Endothelial cell of umbilical vein (primary cell): ENCODE measurements at regions not wholly inside any gene's neighbourhood (a gene's known extent, or its start where the extent isn't known, plus 50 kb on each side); places are given as distances from the start of the nearest gene placed in this dataset.

Source experiments
- BruUV-seq: library from RNA; stranded (reverse); fragments of 400-500 nt; replicated peaks from 2 replicates; lab custom pipeline; 2021; lab: Mats Ljungman, UMichigan
- CTCF ChIA-PET: fragments of 300-600, 350-600 bp; sonication (Branson Sonifier 250); formaldehyde crosslinking; loops from one replicate; lab custom pipeline; 2021; ENCODE audit warnings: antibody characterized with exemption, inconsistent platforms; lab: Charles Lee
- POLR2A ChIA-PET: fragments of 300-600, 350-600 bp; sonication (Branson Sonifier 250); formaldehyde crosslinking; loops from one replicate; lab custom pipeline; 2021; ENCODE audit warnings: antibody characterized with exemption, inconsistent platforms; lab: Charles Lee
- DNase-seq: peaks from one replicate; pipeline ENCODE4 v3.0.0-alpha.2; 2011; ENCODE audit warnings: low read depth, low spot score
- FAIRE-seq: peaks from 2 replicates; lab custom pipeline; 2011; peaks lifted over from hg19 to GRCh38; lab: Jason Lieb, UNC
- H2AFZ ChIP-seq: 2 replicates; pipeline ENCODE4 v1.6.0; 2012; ENCODE audit warnings: low read depth, low read length, control low read depth, inconsistent platforms
- H3K27ac ChIP-seq: 2 replicates; pipeline ENCODE4 v1.5.1; 2011; ENCODE audit warnings: low read depth, mild to moderate bottlenecking, control low read depth, low read length, moderate library complexity; ENCODE audit not compliant: insufficient read depth
- H3K27me3 ChIP-seq, 2 experiments: 2 replicates each; pipeline versions ENCODE4 v1.6.0 to v1.6.1; 2011; ENCODE audit warnings: low read length in 2 of 2, mixed read lengths in 1 of 2; ENCODE audit not compliant: control insufficient read depth in 2 of 2, insufficient read depth in 2 of 2
- H3K36me3 ChIP-seq, 2 experiments: 2 replicates in 1 of 2; 3 replicates in 1 of 2; pipeline ENCODE4 v1.5.1; 2011; ENCODE audit warnings: low read length in 2 of 2, mild to moderate bottlenecking in 1 of 2, moderate library complexity in 1 of 2; ENCODE audit not compliant: control insufficient read depth in 2 of 2, insufficient read depth in 2 of 2; ENCODE audit errors: extremely low read depth in 1 of 2
- H3K4me1 ChIP-seq: 3 replicates; pipeline ENCODE4 v1.5.1; 2011; ENCODE audit warnings: mild to moderate bottlenecking, low read length; ENCODE audit not compliant: control insufficient read depth, insufficient read depth; ENCODE audit errors: extremely low read depth
- H3K4me2 ChIP-seq: 2 replicates; pipeline ENCODE4 v1.6.1; 2011; ENCODE audit warnings: low read length, control low read depth, mixed read lengths; ENCODE audit not compliant: insufficient read depth
- H3K4me3 ChIP-seq, 3 experiments: fragments of 200-600 bp in 1 of 3; sonication (generic), shearing (Covaris generic) in 1 of 3; replicated peaks in 1 of 3; 2 replicates each; pipeline ENCODE4 v1.5.1; 2011 to 2016; ENCODE audit warnings: control low read depth in 3 of 3, low read length in 3 of 3, mild to moderate bottlenecking in 2 of 3, inconsistent platforms in 1 of 3, low read depth in 1 of 3, moderate library complexity in 1 of 3; ENCODE audit not compliant: insufficient read depth in 1 of 3
- H3K79me2 ChIP-seq: 2 replicates; pipeline ENCODE4 v1.6.0; 2012; ENCODE audit warnings: low read length, inconsistent platforms; ENCODE audit not compliant: control insufficient read depth, insufficient read depth
- H3K9ac ChIP-seq: replicated peaks from 2 replicates; pipeline ENCODE3; 2011; ENCODE audit warnings: low read length, control low read depth; ENCODE audit not compliant: insufficient read depth; ENCODE audit errors: extremely low read depth
- H3K9me1 ChIP-seq: replicated peaks from 3 replicates; pipeline ENCODE4 v1.6.0; 2011; ENCODE audit warnings: mild to moderate bottlenecking, low read length; ENCODE audit not compliant: control insufficient read depth, insufficient read depth; ENCODE audit errors: extremely low read depth
- H3K9me3 ChIP-seq: replicated peaks from 2 replicates; pipeline ENCODE4 v1.5.1; 2012; ENCODE audit warnings: low read length, inconsistent platforms; ENCODE audit not compliant: control insufficient read depth, insufficient read depth
- H4K20me1 ChIP-seq: replicated peaks from 2 replicates; pipeline ENCODE3; 2011; ENCODE audit warnings: mild to moderate bottlenecking, low read length; ENCODE audit not compliant: control insufficient read depth, insufficient read depth; ENCODE audit errors: extremely low read depth
- CTCF ChIP-seq, 2 donors: IDR thresholded peaks; 1 replicate in 1 of 2; 2 replicates in 1 of 2; pipeline ENCODE4 v1.5.1; 2011; ENCODE audit warnings: low read length in 2 of 2, mild to moderate bottlenecking in 2 of 2, moderate library complexity in 2 of 2, control low read depth in 1 of 2, inconsistent platforms in 1 of 2, low read depth in 1 of 2; ENCODE audit not compliant: insufficient read depth in 1 of 2; ENCODE audit errors: extremely low read depth in 1 of 2
- EZH2 ChIP-seq: IDR thresholded peaks from 2 replicates; pipeline ENCODE4 v1.6.1; 2012; ENCODE audit warnings: borderline replicate concordance, low read depth, mild to moderate bottlenecking, moderate library complexity, low read length, inconsistent platforms; ENCODE audit not compliant: severe bottlenecking
- FOS ChIP-seq: IDR thresholded peaks from 2 replicates; pipeline ENCODE4 v1.6.1; 2011; ENCODE audit warnings: mild to moderate bottlenecking, low read length, moderate library complexity, borderline replicate concordance; ENCODE audit not compliant: insufficient read depth
- GATA2 ChIP-seq: IDR thresholded peaks from 2 replicates; pipeline ENCODE4 v1.7.0; 2011; ENCODE audit warnings: low read depth, mild to moderate bottlenecking, moderate library complexity, mixed read lengths, low read length; ENCODE audit not compliant: insufficient read length, insufficient read depth
- JUN ChIP-seq: IDR thresholded peaks from 2 replicates; pipeline ENCODE4 v1.6.1; 2011; ENCODE audit warnings: borderline replicate concordance, low read depth; ENCODE audit not compliant: insufficient read length, insufficient read depth
- MYC ChIP-seq: IDR thresholded peaks from one replicate; pipeline ENCODE4 v1.6.1; 2011; ENCODE audit warnings: mild to moderate bottlenecking, low read depth, low read length
- POLR2A ChIP-seq: IDR thresholded peaks from 2 replicates; pipeline ENCODE4 v1.6.1; 2012; ENCODE audit warnings: low read depth, mild to moderate bottlenecking, control low read depth, low read length
- POLR2AphosphoS5 ChIP-seq: IDR thresholded peaks from 2 replicates; pipeline ENCODE4 v1.6.1; 2012; ENCODE audit warnings: low read depth, mild to moderate bottlenecking, control low read depth, low read length, moderate library complexity; ENCODE audit not compliant: insufficient read depth
- dilution Hi-C: fragments of 300-500 bp; cut with MboI; formaldehyde crosslinking; loops from one replicate; pipeline ENCODE4 v1.15.0; 2019; ENCODE audit warnings: low sequenced_read_pairs; ENCODE audit not compliant: extremely low pct_ligation_motif_present
- intact Hi-C: fragments of 100-400 bp; cut with micrococcal nuclease; formaldehyde crosslinking; loops from one replicate; pipeline ENCODE4 v1.10.0; 2022
- TF ChIP-seq, protein P1 (sequence below): IDR thresholded peaks from 2 replicates; pipeline ENCODE4 v1.6.1; 2011; ENCODE audit not compliant: insufficient read depth, insufficient read length

DNA sequence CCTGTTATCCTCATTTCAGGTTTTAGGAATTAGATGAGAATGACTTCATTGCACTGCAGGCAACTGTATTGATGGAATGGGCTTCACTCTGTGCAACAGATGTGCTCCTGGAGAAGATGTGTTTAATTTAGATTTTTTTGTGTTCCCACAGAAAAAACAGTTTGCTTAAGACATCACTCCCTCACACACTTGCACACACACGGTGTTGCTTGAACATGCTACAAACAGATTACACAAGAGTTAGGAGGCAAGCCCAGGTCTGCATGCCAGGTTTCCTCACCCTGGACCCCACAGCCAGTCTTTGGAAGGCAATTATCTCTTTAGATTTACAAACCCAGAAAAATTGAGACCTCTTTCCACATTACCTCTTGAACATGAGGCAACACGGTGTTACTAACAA, 93.7 kb upstream of the KLHL29 start:
- no peak for FAIRE-seq

More for the DNA sequence above, 93.7 kb upstream of the KLHL29 start:
- Histone ChIP-seq H3K9me3 (no peaks in the 10 kb centered on the region), H3K27ac (no peak overlapping the region), H3K79me2 (no peaks in the 10 kb centered on the region), H3K36me3 (no peaks in the 10 kb centered on the region), H3K9me1 (no peaks in the 10 kb centered on the region), H3K27me3 (no peaks in the 10 kb centered on the region), H3K9ac (no peak overlapping the region), H2AFZ (no peak overlapping the region), H4K20me1 (no peaks in the 10 kb centered on the region), H3K4me1 (no peaks in the 10 kb centered on the region), H3K4me3 (no peak overlapping the region), H3K4me2 (no peak overlapping the region)
- dilution Hi-C loops (no loop called here), intact Hi-C loops (no loop called here)
- no TSS peak for BruUV-seq
- ChIA-PET CTCF (no interaction called here), POLR2A (no interaction called here)
- TF ChIP-seq MYC = no peak
- no peak for TF ChIP-seq EZH2
- no peak for TF ChIP-seq POLR2AphosphoS5
- TF ChIP-seq JUN = no peak
- no peak for TF ChIP-seq POLR2A
- no peak for TF ChIP-seq GATA2
- TF ChIP-seq CTCF (IDR thresholded peaks at IDR 0.05; ENCODE audit: extremely low read depth in 1 of 2, insufficient read depth in 1 of 2, low read depth in 1 of 2, low read length in 2 of 2) = no peak
- TF ChIP-seq, protein P1, sequence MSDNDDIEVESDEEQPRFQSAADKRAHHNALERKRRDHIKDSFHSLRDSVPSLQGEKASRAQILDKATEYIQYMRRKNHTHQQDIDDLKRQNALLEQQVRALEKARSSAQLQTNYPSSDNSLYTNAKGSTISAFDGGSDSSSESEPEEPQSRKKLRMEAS = no peak
- no peak for TF ChIP-seq FOS
- no peak for DNase-seq
